HG02840 (cell line): ENCODE measurements at regions not wholly inside any gene's neighbourhood (a gene's known extent, or its start where the extent isn't known, plus 50 kb on each side); places are given as distances from the start of the nearest gene placed in this dataset.

Experiments used
- ATAC-seq: cut with Tn5 transposase; IDR thresholded peaks from one replicate; pipeline ENCODE4 v1.9.1; 2021; ENCODE audit warnings: mild to moderate bottlenecking, moderate library complexity, moderate number of reproducible peaks; ENCODE audit not compliant: unreplicated experiment, low FRiP score

- ATAC-seq: no peak
Measured at GRCh38 chr18:65415098-65415497, 335.7 kb upstream of the CDH7 start.

DNA sequence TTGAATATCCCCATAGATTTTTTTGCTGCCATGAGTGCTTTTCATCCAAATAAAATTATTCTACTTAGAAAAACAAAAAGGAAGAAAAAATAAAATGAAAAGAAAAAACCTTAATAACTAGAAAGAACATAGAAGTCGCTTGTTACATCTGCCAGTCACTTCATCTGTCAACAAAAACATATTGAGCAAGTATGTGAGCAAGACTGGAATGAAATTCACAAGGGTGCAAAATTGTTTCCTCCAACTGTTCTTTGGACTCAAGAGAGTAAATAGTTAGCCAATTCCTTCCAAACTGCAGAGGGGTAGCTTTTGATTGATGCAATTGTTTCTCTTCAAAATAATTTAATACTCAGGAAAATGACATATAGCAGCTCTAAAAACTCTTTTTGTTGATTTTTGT lies 336.3 kb upstream of the CDH7 start:
- no peak for ATAC-seq

DNA sequence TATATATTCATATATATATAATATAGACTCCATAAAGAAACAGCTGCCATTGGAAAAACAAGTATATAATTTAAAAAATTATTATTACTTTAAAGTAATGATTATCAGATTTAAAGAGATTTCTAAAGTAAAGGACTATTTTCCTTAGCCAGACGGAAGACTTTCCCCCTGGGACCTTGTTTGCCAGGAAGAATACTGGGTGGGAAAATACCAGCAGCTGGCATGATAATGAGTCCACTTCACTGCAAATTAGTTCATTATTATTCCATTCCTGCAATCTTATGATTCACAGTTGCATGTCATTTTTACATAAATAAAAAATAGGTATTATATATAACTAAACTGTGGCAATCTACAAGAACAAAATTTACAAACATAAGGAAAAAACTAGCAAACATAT lies 339.8 kb upstream of the CDH7 start:
- no peak for ATAC-seq

DNA sequence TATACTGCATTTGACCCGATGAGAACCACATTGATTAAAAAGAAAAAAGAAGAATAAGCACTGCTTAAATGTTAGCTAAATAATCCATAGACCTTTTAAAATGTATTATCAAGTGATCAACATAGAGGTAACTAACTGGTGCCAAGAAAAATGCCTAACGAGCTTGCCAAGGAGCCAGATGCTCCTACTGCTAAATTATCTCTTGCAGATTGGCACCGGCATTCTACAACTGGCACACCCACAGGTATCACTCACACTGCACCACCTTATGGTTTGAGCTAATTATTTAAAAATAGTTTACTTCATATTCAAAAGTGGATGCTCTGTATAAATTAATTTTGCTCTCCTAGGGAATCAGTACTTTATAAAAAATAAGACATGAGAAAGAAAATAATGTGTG lies 341.6 kb upstream of the CDH7 start:
- no peak for ATAC-seq

GRCh38 chr18:65403534-65403933 lies 347.3 kb upstream of the CDH7 start:
- no peak for ATAC-seq

GRCh38 chr18:65399091-65399490 lies 351.7 kb upstream of the CDH7 start:
- ATAC-seq: no peak

- ATAC-seq: no peak
Measured at GRCh38 chr18:65398347-65399075, 352.3 kb upstream of the CDH7 start.

DNA sequence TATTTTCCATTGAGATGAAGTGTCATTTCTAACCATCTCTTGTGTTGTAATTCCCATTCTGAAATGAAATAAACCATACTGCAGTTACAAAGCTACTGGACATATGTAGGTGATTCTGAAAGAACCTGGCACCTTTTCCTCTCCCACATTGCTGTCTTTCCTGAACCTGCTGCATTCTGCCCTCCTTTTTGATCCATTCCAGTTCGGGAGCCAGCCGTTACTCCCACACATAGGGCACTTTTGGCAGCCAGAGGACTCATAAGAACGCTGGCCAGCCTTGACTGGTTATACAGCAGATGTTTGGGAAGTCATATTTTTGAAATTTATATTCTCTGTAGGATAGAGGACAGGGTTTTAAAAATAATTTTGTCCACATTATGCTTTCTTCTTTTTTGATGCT lies 369.8 kb upstream of the CDH7 start:
- no peak for ATAC-seq

DNA sequence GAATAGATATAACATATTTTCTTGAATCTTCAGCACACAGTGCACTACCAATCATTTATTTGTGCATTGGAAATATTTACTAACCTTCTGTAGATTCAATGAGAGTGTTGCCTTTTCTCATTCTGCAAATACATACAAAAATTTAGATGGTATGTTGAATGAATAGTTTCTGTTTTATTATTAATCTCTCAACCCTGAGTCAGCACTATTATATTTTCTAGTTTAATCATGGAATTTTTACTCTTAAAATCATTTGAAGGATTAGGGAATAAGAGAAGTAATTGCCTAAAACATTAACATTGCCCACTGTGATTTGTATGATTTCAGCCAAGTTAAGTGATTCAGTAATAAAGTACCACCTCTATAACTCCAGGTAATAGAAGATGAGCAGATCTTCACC lies 370.2 kb upstream of the CDH7 start:
- no peak for ATAC-seq

- ATAC-seq: no peak
Measured at GRCh38 chr18:65372904-65373303, 377.9 kb upstream of the CDH7 start.

DNA sequence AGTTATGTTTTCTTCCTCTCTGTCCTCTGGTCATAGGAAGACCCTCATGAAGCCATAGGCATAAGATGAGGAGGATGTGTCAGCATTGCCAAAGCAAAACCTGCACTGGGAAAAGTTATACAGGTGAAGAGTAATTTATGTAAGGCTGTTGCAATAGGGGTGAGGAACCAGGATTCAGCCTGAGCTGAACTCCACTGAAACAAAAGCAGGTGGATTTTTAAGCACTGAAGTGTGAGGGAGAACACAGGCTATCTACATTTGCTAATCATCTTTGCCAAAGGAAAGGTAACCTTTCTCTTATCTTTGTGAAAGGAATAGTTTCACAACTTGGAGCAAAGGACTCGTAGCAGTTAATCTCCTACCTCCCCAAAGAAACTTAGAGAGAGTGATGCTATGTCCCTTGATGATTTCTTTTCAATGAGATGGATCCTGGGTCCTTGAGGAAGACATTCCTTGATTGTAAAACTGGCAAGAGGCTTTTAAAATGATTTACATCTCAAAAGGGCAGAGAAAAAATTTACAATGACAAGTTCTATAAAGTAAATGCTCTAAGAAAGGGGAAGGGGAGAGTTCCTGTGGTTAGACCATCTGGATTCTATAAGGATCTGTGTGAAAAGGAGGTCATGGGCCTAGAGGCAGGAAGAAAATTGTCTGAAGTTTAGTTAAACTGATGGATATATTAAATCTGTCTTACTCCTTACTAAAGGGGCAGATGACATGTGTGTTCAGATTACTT lies 385.4 kb upstream of the CDH7 start:
- no peak for ATAC-seq

- ATAC-seq: no peak
Measured at GRCh38 chr18:65363911-65364632, 386.7 kb upstream of the CDH7 start.

DNA sequence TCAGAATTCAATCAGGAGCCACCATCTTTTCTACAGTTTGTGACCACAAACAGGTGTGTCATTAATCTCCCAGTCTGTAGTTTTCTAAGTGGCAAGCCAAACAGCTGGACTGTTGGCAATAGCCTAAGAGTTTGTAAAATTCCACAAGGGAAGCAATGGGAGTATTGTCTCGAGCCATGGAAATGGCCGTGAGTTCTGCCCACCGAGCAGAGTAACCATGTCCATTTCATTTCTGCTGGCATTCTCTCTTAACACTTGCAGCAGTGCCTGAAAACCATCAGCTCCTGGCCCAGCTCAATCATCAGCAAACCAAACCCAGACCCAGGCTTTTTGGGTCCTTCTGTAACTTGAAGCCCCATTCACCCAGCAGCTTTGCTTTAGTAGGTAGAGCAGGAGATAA lies 387.8 kb upstream of the CDH7 start:
- no peak for ATAC-seq

DNA sequence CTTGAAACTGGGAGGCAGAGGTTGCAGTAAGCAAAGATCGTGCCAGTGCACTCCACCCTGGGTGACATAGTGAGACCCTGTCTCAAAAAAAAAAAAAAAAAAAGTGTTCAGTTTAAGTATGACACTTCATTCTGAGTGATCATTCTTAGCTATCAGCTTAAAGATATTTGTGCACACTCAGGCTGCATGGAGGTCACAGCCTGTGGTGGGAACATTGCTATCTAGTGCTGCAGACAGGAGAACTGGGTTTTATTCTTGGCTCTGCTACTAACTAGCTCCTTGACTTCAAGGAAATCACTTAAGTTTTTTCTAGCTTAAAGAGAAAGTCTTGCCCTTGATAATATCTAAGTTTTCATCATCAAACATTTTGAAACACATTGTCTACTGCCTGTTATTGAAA lies 391.3 kb upstream of the CDH7 start:
- no peak for ATAC-seq

- no peak for ATAC-seq
Measured at GRCh38 chr18:65358306-65358705, 392.5 kb upstream of the CDH7 start.

- no peak for ATAC-seq
Measured at GRCh38 chr18:65352186-65352585, 398.6 kb upstream of the CDH7 start.

DNA sequence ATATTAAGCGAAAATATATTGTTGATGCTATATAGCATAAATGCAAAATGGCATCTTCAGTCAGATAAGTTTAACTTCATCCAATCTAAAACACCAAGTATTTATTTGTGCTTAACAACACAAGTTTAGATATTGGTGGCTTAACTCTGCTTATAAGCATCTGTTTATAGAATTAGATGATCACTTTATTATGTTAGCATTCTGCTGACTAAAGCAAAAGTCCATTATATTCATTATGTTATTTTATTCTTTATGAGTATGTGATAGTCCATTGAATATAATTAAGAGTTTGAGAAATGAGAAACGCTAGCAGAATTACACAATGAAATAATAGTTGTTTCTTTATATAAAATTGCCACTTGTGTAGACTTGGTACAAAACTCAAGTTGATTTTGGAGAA lies 401.2 kb upstream of the CDH7 start:
- ATAC-seq: no peak

GRCh38 chr18:65347446-65347845 lies 403.4 kb upstream of the CDH7 start:
- no peak for ATAC-seq

GRCh38 chr18:65346086-65346485 lies 404.7 kb upstream of the CDH7 start:
- ATAC-seq: no peak

DNA sequence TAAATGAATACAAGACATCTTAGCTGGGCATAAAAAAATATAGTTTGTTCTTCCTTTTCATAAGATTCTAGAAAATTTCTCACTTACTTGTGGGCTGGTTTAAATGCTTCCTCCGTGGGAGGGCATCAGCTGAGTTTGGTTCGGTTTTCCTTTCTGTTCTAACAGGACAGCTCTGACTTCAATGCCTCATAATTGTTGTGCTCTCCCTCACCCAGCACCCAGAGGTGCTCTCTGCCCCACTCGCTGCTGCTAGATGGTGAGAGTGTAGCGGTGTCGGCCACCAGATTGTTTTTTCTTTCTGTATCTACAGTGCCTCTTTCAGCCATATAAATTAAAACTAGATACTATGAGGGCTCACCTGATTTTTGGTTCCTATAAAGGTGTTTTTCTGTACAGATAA lies 407.2 kb upstream of the CDH7 start:
- ATAC-seq: no peak

GRCh38 chr18:65336411-65336810 lies 414.4 kb upstream of the CDH7 start:
- no peak for ATAC-seq

DNA sequence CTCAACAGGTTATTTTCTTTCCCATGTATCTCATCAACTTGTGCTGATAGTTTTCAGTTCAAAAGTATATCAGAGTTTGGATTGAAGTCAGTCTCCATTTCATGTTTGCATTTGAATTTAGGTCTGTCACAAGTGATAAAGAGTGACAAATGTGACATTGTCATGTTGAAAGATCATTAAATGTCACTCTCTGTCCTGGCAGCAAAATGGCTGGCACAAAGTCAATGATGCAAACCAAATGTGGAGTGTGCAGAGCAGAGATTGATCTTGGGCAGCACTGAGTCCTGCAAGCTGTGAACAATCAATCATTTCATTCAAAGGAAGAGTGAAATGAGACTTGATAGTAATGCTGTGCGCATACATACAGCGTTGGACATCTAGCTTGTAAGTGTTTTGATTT lies 421.8 kb upstream of the CDH7 start:
- ATAC-seq: no peak
